K562 (cell line): ENCODE measurements at regions not wholly inside any gene's neighbourhood (a gene's known extent, or its start where the extent isn't known, plus 50 kb on each side); places are given as distances from the start of the nearest gene placed in this dataset.
A peak's percentile ranks its signal among the peaks of the same experiment; 100 is the strongest.

Source experiments
- BACH1 ChIP-seq: fragments of 200-800 bp; sonication (Bioruptor generic); IDR thresholded peaks from 2 replicates; pipeline ENCODE4 v1.6.1; 2016; ENCODE audit warnings: missing genetic modification characterization, missing compliant biosample characterization
- BRF1 ChIP-seq: IDR thresholded peaks from 3 replicates; pipeline ENCODE4 v1.6.1; 2011; ENCODE audit warnings: borderline replicate concordance, mild to moderate bottlenecking; ENCODE audit not compliant: insufficient read length; ENCODE audit errors: extremely low read depth
- DIDO1 ChIP-seq: fragments of 450-650 bp; IDR thresholded peaks from 2 replicates; pipeline ENCODE4 v1.6.1; 2016; ENCODE audit warnings: low read depth, missing biosample characterization, missing genetic modification characterization
- DPF2 ChIP-seq: fragments of 450-650 bp; IDR thresholded peaks from 2 replicates; pipeline ENCODE4 v1.6.1; 2016
- FOSL1 ChIP-seq: fragments of 200-800 bp; sonication (Bioruptor generic); conservative IDR thresholded peaks from 2 replicates; pipeline ENCODE4 v1.6.1; 2016; ENCODE audit warnings: missing genetic modification characterization, missing compliant biosample characterization
- IRF2 ChIP-seq: sonication (generic); formaldehyde crosslinking; IDR thresholded peaks from 2 replicates; pipeline ENCODE4 v1.8.1; 2022; ENCODE audit warnings: mild to moderate bottlenecking, missing genetic modification reagents
- KAT2B ChIP-seq: IDR thresholded peaks from one replicate; pipeline ENCODE4 v1.6.1; 2012; ENCODE audit warnings: low read depth, mild to moderate bottlenecking, control low read depth, inconsistent platforms, low read length, moderate library complexity
- LARP7 ChIP-seq: fragments of 450-650 bp; IDR thresholded peaks from 2 replicates; pipeline ENCODE4 v1.6.1; 2016
- MAFF ChIP-seq: IDR thresholded peaks from 2 replicates; pipeline ENCODE4 v1.6.1; 2012; ENCODE audit warnings: low read length, improper control_type of control experiment
- MAFG ChIP-seq: fragments of 450-650 bp; conservative IDR thresholded peaks from 2 replicates; pipeline ENCODE4 v1.6.1; 2016; ENCODE audit warnings: missing genetic modification characterization, missing compliant biosample characterization
- NBN ChIP-seq: fragments of 450-650 bp; IDR thresholded peaks from 2 replicates; pipeline ENCODE4 v1.6.1; 2016; ENCODE audit warnings: low read depth, mild to moderate bottlenecking
- NFXL1 ChIP-seq: fragments of 450-650 bp; formaldehyde crosslinking; IDR thresholded peaks from 2 replicates; pipeline ENCODE4 v1.4.0; 2021; ENCODE audit warnings: mild to moderate bottlenecking
- NONO ChIP-seq, 2 experiments: fragments of 200-400 bp in 1 of 2; fragments of 450-650 bp in 1 of 2; formaldehyde crosslinking in 1 of 2; IDR thresholded peaks; 2 replicates each; pipeline ENCODE4 v1.6.1; 2017; ENCODE audit warnings: low read depth in 2 of 2, mild to moderate bottlenecking in 2 of 2, moderate library complexity in 2 of 2, low read length in 1 of 2
- PCBP1 ChIP-seq: fragments of 200-400 bp; formaldehyde crosslinking; IDR thresholded peaks from 2 replicates; pipeline ENCODE4 v1.6.1; 2018; ENCODE audit warnings: mild to moderate bottlenecking, low read depth, low read length; ENCODE audit not compliant: poor library complexity, severe bottlenecking
- PHB ChIP-seq: fragments of 250-450 bp; sonication (Bioruptor Pico); IDR thresholded peaks from 2 replicates; pipeline ENCODE4 v1.5.0; 2021
- PML ChIP-seq: IDR thresholded peaks from 2 replicates; pipeline ENCODE4 v1.6.1; 2012; ENCODE audit warnings: low read length, inconsistent platforms
- RFX7 ChIP-seq: fragments of 250-450 bp; sonication (Bioruptor Pico); IDR thresholded peaks from 2 replicates; pipeline ENCODE4 v1.5.1; 2021; ENCODE audit warnings: mild to moderate bottlenecking
- RHOXF2B ChIP-seq: fragments of 250-450 bp; sonication (Bioruptor Pico); conservative IDR thresholded peaks from 2 replicates; pipeline ENCODE4 v1.5.1; 2021
- SAFB ChIP-seq: fragments of 200-400 bp; formaldehyde crosslinking; IDR thresholded peaks from 2 replicates; pipeline ENCODE4 v1.6.1; 2017; ENCODE audit warnings: low read depth, low read length, borderline replicate concordance
- TCF3 ChIP-seq: sonication (generic); formaldehyde crosslinking; IDR thresholded peaks from 2 replicates; pipeline ENCODE4 v1.4.0; 2020; ENCODE audit warnings: mild to moderate bottlenecking, missing genetic modification reagents
- TRIM25 ChIP-seq: fragments of 450-650 bp; IDR thresholded peaks from 2 replicates; pipeline ENCODE4 v1.7.0; 2016; ENCODE audit warnings: borderline replicate concordance
- TRIM28 ChIP-seq: fragments of 450-650 bp; IDR thresholded peaks from 2 replicates; pipeline ENCODE4 v1.6.1; 2017
- ZNF184 ChIP-seq: sonication (generic); formaldehyde crosslinking; IDR thresholded peaks from 2 replicates; pipeline ENCODE4 v1.5.0; 2020; ENCODE audit warnings: missing genetic modification reagents
- ZNF408 ChIP-seq: fragments of 250-450 bp; sonication (Bioruptor Pico); IDR thresholded peaks from 2 replicates; pipeline ENCODE4 v1.4.0; 2020; ENCODE audit warnings: low read depth, mild to moderate bottlenecking, moderate library complexity
- ZNF668 ChIP-seq: fragments of 250-450 bp; sonication (Bioruptor Pico); IDR thresholded peaks from 2 replicates; pipeline ENCODE4 v1.8.0; 2022; ENCODE audit warnings: mild to moderate bottlenecking, inconsistent platforms
- ZNF766 ChIP-seq: fragments of 200-800 bp; sonication (Bioruptor generic); conservative IDR thresholded peaks from 2 replicates; pipeline ENCODE4 v1.6.1; 2016; ENCODE audit warnings: missing genetic modification characterization, missing compliant biosample characterization
- TF ChIP-seq, protein P1 (sequence below): IDR thresholded peaks from 2 replicates; pipeline ENCODE4 v1.6.1; 2016; ENCODE audit warnings: missing genetic modification characterization, missing compliant biosample characterization
- TF ChIP-seq, protein P2 (sequence below): IDR thresholded peaks from 3 replicates; pipeline ENCODE4 v1.6.1; 2011; ENCODE audit warnings: borderline replicate concordance, mild to moderate bottlenecking, moderate library complexity; ENCODE audit not compliant: insufficient read length; ENCODE audit errors: extremely low read depth

GRCh38 chr3:18208856-18209255 lies 216.3 kb downstream of the SATB1 start (continued):
- TF ChIP-seq ZNF668 (CRISPR knock-in tag): no peak
- no peak for TF ChIP-seq RFX7 (CRISPR knock-in tag)
- 0 out of 2 replicates have a peak, but pooled peaks have one; percentile 20 for TF ChIP-seq ZNF766 (CRISPR knock-in tag)
- TF ChIP-seq, protein P1, sequence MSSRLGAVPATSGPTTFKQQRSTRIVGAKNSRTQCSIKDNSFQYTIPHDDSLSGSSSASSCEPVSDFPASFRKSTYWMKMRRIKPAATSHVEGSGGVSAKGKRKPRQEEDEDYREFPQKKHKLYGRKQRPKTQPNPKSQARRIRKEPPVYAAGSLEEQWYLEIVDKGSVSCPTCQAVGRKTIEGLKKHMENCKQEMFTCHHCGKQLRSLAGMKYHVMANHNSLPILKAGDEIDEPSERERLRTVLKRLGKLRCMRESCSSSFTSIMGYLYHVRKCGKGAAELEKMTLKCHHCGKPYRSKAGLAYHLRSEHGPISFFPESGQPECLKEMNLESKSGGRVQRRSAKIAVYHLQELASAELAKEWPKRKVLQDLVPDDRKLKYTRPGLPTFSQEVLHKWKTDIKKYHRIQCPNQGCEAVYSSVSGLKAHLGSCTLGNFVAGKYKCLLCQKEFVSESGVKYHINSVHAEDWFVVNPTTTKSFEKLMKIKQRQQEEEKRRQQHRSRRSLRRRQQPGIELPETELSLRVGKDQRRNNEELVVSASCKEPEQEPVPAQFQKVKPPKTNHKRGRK (tag): no peak
- no peak for TF ChIP-seq PHB
- TF ChIP-seq NONO (IDR thresholded peaks at IDR 0.05; ENCODE audit: low read depth in 2 of 2, low read length in 1 of 2): no peak
- TF ChIP-seq TCF3: 0 out of 2 replicates have a peak, but pooled peaks have one; percentile 6
- TF ChIP-seq NFXL1 (CRISPR knock-in tag): no peak
- TF ChIP-seq KAT2B: no peak
- no peak for TF ChIP-seq LARP7
- TF ChIP-seq IRF2: no peak
- no peak for TF ChIP-seq RHOXF2B (CRISPR knock-in tag)
- TF ChIP-seq BACH1 (tag): peak; percentile 75
- no peak for TF ChIP-seq BRF1
- TF ChIP-seq, protein P2, sequence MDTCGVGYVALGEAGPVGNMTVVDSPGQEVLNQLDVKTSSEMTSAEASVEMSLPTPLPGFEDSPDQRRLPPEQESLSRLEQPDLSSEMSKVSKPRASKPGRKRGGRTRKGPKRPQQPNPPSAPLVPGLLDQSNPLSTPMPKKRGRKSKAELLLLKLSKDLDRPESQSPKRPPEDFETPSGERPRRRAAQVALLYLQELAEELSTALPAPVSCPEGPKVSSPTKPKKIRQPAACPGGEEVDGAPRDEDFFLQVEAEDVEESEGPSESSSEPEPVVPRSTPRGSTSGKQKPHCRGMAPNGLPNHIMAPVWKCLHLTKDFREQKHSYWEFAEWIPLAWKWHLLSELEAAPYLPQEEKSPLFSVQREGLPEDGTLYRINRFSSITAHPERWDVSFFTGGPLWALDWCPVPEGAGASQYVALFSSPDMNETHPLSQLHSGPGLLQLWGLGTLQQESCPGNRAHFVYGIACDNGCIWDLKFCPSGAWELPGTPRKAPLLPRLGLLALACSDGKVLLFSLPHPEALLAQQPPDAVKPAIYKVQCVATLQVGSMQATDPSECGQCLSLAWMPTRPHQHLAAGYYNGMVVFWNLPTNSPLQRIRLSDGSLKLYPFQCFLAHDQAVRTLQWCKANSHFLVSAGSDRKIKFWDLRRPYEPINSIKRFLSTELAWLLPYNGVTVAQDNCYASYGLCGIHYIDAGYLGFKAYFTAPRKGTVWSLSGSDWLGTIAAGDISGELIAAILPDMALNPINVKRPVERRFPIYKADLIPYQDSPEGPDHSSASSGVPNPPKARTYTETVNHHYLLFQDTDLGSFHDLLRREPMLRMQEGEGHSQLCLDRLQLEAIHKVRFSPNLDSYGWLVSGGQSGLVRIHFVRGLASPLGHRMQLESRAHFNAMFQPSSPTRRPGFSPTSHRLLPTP: no peak
- 0 out of 2 replicates have a peak, but pooled peaks have one; percentile 25 for TF ChIP-seq FOSL1 (tag)
- TF ChIP-seq DPF2: no peak
- TF ChIP-seq TRIM28: no peak
- TF ChIP-seq PCBP1: no peak
- no peak for TF ChIP-seq NBN
- TF ChIP-seq MAFF: no peak
- TF ChIP-seq TRIM25: no peak
- TF ChIP-seq DIDO1 (tag): no peak
- no peak for TF ChIP-seq ZNF408 (CRISPR knock-in tag)
- no peak for TF ChIP-seq PML
- no peak for TF ChIP-seq SAFB
- peak; percentile 61; the same call in 1 of the 2 replicates for TF ChIP-seq MAFG (tag)
- TF ChIP-seq ZNF184 (CRISPR knock-in tag): no peak
